CD14-positive monocyte (primary cell): ENCODE measurements at regions not wholly inside any gene's neighbourhood (a gene's known extent, or its start where the extent isn't known, plus 50 kb on each side); places are given as distances from the start of the nearest gene placed in this dataset.

Experiments
- DNase-seq, 3 donors: peaks; one replicate each; pipeline ENCODE4 v3.0.0-alpha.2; 2011 to 2022
- H2AFZ ChIP-seq: 2 replicates; pipeline ENCODE4 v1.6.0; 2012; ENCODE audit warnings: mild to moderate bottlenecking, low read depth, low read length, inconsistent platforms; ENCODE audit not compliant: insufficient read depth, poor library complexity, severe bottlenecking
- H3K27ac ChIP-seq, 2 donors: 1 replicate in 1 of 2; 2 replicates in 1 of 2; pipeline ENCODE4 v1.5.1; 2012 to 2013; ENCODE audit warnings: low read length in 2 of 2, control low read depth in 1 of 2, inconsistent platforms in 1 of 2, low read depth in 1 of 2, mild to moderate bottlenecking in 1 of 2
- H3K27me3 ChIP-seq, 2 donors: one replicate each; pipeline versions ENCODE4 v1.6.0 to v1.6.1; 2011 to 2013; ENCODE audit warnings: low read length in 2 of 2; ENCODE audit not compliant: control insufficient read depth in 2 of 2, insufficient read depth in 2 of 2
- H3K36me3 ChIP-seq, 2 donors: replicated peaks in 1 of 2; 1 replicate in 1 of 2; 2 replicates in 1 of 2; pipeline versions ENCODE4 v1.5.1 to v1.6.1; 2012 to 2013; ENCODE audit warnings: low read length in 2 of 2, control low read depth in 1 of 2, inconsistent platforms in 1 of 2, mild to moderate bottlenecking in 1 of 2; ENCODE audit not compliant: insufficient read depth in 2 of 2, control insufficient read depth in 1 of 2
- H3K4me1 ChIP-seq, 2 donors: 1 replicate in 1 of 2; 2 replicates in 1 of 2; pipeline versions ENCODE4 v1.5.1 to v1.6.1; 2012 to 2013; ENCODE audit warnings: low read length in 2 of 2, control low read depth in 1 of 2, inconsistent platforms in 1 of 2, mild to moderate bottlenecking in 1 of 2, moderate library complexity in 1 of 2; ENCODE audit not compliant: insufficient read depth in 2 of 2, control insufficient read depth in 1 of 2
- H3K4me2 ChIP-seq: replicated peaks from 2 replicates; pipeline ENCODE3; 2012; ENCODE audit warnings: low read length, moderate library complexity, mild to moderate bottlenecking; ENCODE audit not compliant: poor library complexity, severe bottlenecking; ENCODE audit errors: extremely low read depth
- H3K4me3 ChIP-seq, 3 experiments: fragments of 200-600 bp in 1 of 3; sonication (generic) in 1 of 3; replicated peaks in 1 of 3; 1 replicate in 2 of 3; 2 replicates in 1 of 3; pipeline ENCODE4 v1.5.1; 2011 to 2013; ENCODE audit warnings: low read length in 3 of 3, mild to moderate bottlenecking in 3 of 3, control low read depth in 2 of 3, low read depth in 2 of 3, inconsistent platforms in 1 of 3, moderate library complexity in 1 of 3
- H3K79me2 ChIP-seq: 2 replicates; pipeline ENCODE4 v1.6.0; 2012; ENCODE audit warnings: mild to moderate bottlenecking, control low read depth, inconsistent platforms, low read length, moderate library complexity; ENCODE audit not compliant: insufficient read depth
- H3K9ac ChIP-seq: 2 replicates; pipeline ENCODE4 v1.6.0; 2017; ENCODE audit warnings: low read length, mild to moderate bottlenecking; ENCODE audit not compliant: insufficient read depth, poor library complexity, severe bottlenecking
- H3K9me3 ChIP-seq, 2 donors: replicated peaks in 1 of 2; 1 replicate in 1 of 2; 2 replicates in 1 of 2; pipeline versions ENCODE4 v1.5.1 to v1.6.1; 2012 to 2013; ENCODE audit warnings: low read length in 2 of 2, control low read depth in 1 of 2; ENCODE audit not compliant: control insufficient read depth in 1 of 2, insufficient read depth in 1 of 2
- H4K20me1 ChIP-seq: 2 replicates; pipeline ENCODE4 v1.6.0; 2012; ENCODE audit warnings: mild to moderate bottlenecking, low read length, control low read depth, moderate library complexity; ENCODE audit not compliant: insufficient read depth
- H3K27ac Mint-ChIP-seq, 7 donors: one replicate each; pipeline ENCODE4 v1.8.0; 2020; ENCODE audit warnings: mild to moderate bottlenecking in 7 of 7, mixed read lengths in 7 of 7, moderate library complexity in 6 of 7, inconsistent platforms in 2 of 7
- H3K27me3 Mint-ChIP-seq, 3 donors: one replicate each; pipeline ENCODE4 v1.8.0; 2021 to 2022; ENCODE audit warnings: low read depth in 3 of 3, mild to moderate bottlenecking in 3 of 3, mixed read lengths in 3 of 3, moderate library complexity in 3 of 3, inconsistent platforms in 1 of 3
- H3K36me3 Mint-ChIP-seq, 2 donors: one replicate each; pipeline ENCODE4 v1.8.0; 2020; ENCODE audit warnings: mixed read lengths in 2 of 2, inconsistent platforms in 1 of 2, mild to moderate bottlenecking in 1 of 2
- H3K4me1 Mint-ChIP-seq: one replicate; pipeline ENCODE4 v1.8.0; 2020; ENCODE audit warnings: mild to moderate bottlenecking, mixed read lengths
- H3K4me3 Mint-ChIP-seq, 2 donors: one replicate each; pipeline ENCODE4 v1.8.0; 2020; ENCODE audit warnings: mild to moderate bottlenecking in 2 of 2, mixed read lengths in 2 of 2, moderate library complexity in 1 of 2
- H3K9me3 Mint-ChIP-seq, 7 donors: one replicate each; pipeline ENCODE4 v1.8.0; 2020 to 2022; ENCODE audit warnings: mixed read lengths in 7 of 7, mild to moderate bottlenecking in 6 of 7, moderate library complexity in 6 of 7, inconsistent platforms in 2 of 7
- CTCF ChIP-seq: fragments of 200-600 bp; IDR thresholded peaks from one replicate; pipeline ENCODE4 v1.8.0; 2022; ENCODE audit warnings: antibody characterized with exemption, mild to moderate bottlenecking
- WGBS: methylation state at CpG from one replicate; pipeline ENCODE4 v1.1.5; 2013; ENCODE audit warnings: missing lambda C conversion rate; ENCODE audit not compliant: insufficient coverage; 5-methylcytosine and 5-hydroxymethylcytosine counted together
- intact Hi-C, 2 donors: fragments of 100-400 bp; cut with micrococcal nuclease; formaldehyde crosslinking; loops; one replicate each; pipeline versions ENCODE4 v1.15.0 to v1.15.1; 2023

GRCh38 chr13:65881561-65882155, 1348.5 kb downstream of the PCDH9 start:
- peaks cover 0 to 1% (median 0%) of the 10 kb centered on the region in 3 donors for H3K27me3 Mint-ChIP-seq

GRCh38 chr13:65875031-65875430, 1355.1 kb downstream of the PCDH9 start:
- Histone ChIP-seq H3K4me1 (no peaks in the 10 kb centered on the region), H2AFZ (no peak overlapping the region), H4K20me1 (no peaks in the 10 kb centered on the region), H3K4me2 (no peak overlapping the region), H3K36me3 (no peaks in the 10 kb centered on the region), H3K9me3 (peaks cover 6 to 7% of the 10 kb centered on the region in 2 donors), H3K27me3 (no peaks in the 10 kb centered on the region), H3K27ac (no peak overlapping the region), H3K79me2 (no peaks in the 10 kb centered on the region), H3K4me3 (no peak overlapping the region), H3K9ac (no peak overlapping the region)
- Mint-ChIP-seq H3K27me3 (peaks cover 0 to 1% (median 0%) of the 10 kb centered on the region in 3 donors), H3K27ac (no peak overlapping the region), H3K4me3 (no peak overlapping the region), H3K36me3 (no peaks in the 10 kb centered on the region), H3K4me1 (no peaks in the 10 kb centered on the region), H3K9me3 (peaks cover 0 to 4% (median 2%) of the 10 kb centered on the region in 7 donors)
- intact Hi-C loops: no loop called here
- no peak for TF ChIP-seq CTCF
- DNase-seq: no peak

More at GRCh38 chr13:65881561-65882155, 1348.5 kb downstream of the PCDH9 start:
- Histone ChIP-seq H3K4me3 (no peak overlapping the region), H3K79me2 (no peaks in the 10 kb centered on the region), H3K9me3 (peaks cover 14 to 21% of the 10 kb centered on the region in 2 donors), H3K9ac (no peak overlapping the region), H3K4me1 (no peaks in the 10 kb centered on the region), H3K27ac (no peak overlapping the region), H2AFZ (no peak overlapping the region), H3K36me3 (no peaks in the 10 kb centered on the region), H4K20me1 (no peaks in the 10 kb centered on the region), H3K27me3 (no peaks in the 10 kb centered on the region), H3K4me2 (no peak overlapping the region)
- TF ChIP-seq CTCF: no peak
- intact Hi-C loops: no loop called here
- H3K9me3 Mint-ChIP-seq: peaks cover 0 to 11% (median 2%) of the 10 kb centered on the region in 7 donors
- no peaks in the 10 kb centered on the region for H3K4me1 Mint-ChIP-seq
- H3K27ac Mint-ChIP-seq: no peak overlapping the region
- 100% methylated on average over 1 of the region's 3 CpGs for WGBS
- no peak for DNase-seq
- no peak overlapping the region for H3K4me3 Mint-ChIP-seq
- H3K36me3 Mint-ChIP-seq: no peaks in the 10 kb centered on the region
